ENCODE measurements at regions not wholly inside any gene's neighbourhood (a gene's known extent, or its start where the extent isn't known, plus 50 kb on each side); places are given as distances from the start of the nearest gene placed in this dataset.
A peak's percentile ranks its signal among the peaks of the same experiment; 100 is the strongest.

DNA sequence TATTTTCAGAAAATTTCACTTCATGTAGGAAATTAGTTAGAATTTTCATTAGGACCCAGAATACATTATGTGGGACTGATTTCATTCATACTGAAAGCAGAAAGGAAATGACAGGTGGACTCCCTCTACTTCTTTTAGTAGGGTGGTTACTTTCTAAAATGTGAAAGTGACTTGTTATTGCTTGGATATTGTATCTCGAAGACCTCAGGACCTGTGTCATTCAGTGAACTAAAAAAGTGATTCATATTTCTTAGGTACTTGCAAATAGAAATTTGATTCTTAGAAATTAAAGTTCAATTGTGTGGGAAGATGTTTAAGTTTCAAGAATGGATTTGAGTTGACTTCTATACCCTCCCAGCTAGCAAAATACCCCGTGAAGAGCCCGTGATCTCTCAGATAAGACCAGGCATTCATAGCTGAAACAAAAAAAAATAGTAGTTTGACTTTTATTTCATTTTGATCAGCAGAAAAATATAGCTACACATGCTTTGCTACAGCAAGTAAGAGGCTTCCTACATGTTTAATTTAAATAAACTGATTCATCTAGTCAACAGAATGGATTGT is 1037.1 kb downstream of the GATA3 start:
- Mint-ChIP-seq H3K27ac (peak overlapping the region in 1 of 2 donors; percentile 40), H3K9me3 (peaks cover 0 to 5% (median 0%) of the 10 kb centered on the region in 3 donors), H3K27me3 (no peaks in the 10 kb centered on the region), H3K36me3 (no peaks in the 10 kb centered on the region), H3K4me3 (peak overlapping the region in 1 of 3 donors; percentile 10), H3K4me1 (peaks cover 20 to 23% (median 21%) of the 10 kb centered on the region in 3 donors)
- Histone ChIP-seq H3K27me3 (replicated peaks in 1 of 2; ENCODE audit: control insufficient read depth in 2 of 2, extremely low read depth in 1 of 2, insufficient read depth in 2 of 2, low read length in 1 of 2) (no peaks in the 10 kb centered on the region), H3K36me3 (ENCODE audit: control insufficient read depth in 2 of 2, extremely low read depth in 1 of 2, insufficient read depth in 1 of 2, low read length in 1 of 2) (no peaks in the 10 kb centered on the region), H3K4me1 (ENCODE audit: control insufficient read depth in 1 of 2, extremely low read depth in 1 of 2, insufficient read depth in 2 of 2, low read length in 2 of 2) (peaks cover 9 to 21% of the 10 kb centered on the region in 2 experiments), H3K27ac (ENCODE audit: low read length) (no peak overlapping the region), H3K4me3 (ENCODE audit: control insufficient read depth in 1 of 2, extremely low read depth in 1 of 2, low read length in 1 of 2) (no peak overlapping the region), H3K9me3 (no peaks in the 10 kb centered on the region)
- ATAC-seq (replicated peaks in 1 of 4) (peak in 2 of 4 experiments; percentile 25 to 42), DNase-seq (peak in 1 of 35 experiments; percentile 9)
- ChIA-PET POLR2A (no interaction called here), CTCF (no interaction called here)
- WGBS (ENCODE audit: insufficient coverage): no CpG with 5 or more reads among the region's 3 CpGs

DNA sequence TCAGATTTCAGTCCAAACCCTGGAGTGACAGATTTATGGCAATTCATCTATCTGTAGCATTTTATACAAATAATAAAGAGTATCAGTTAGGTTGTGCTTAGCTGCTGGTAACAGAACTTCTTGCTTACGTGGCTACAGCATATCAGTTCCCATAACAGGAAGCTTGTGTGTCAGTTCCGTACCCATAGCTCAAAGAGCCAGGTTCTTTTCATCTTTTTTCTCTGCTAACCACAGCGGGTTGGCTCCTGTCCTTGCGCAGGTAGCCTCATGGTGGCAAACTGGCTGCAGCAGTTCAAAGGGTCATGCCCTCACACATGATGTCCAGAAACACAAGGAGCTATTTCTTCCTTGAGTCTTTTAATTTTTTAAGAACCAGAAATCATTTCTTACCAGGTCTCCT is 1041.8 kb downstream of the GATA3 start:
- ChIA-PET POLR2A (interaction anchor here in 1 of 2 donors (0.6 to 1.0 kb wide), 4 partner anchors 87 to 1037 kb away, joined by 3 to 5 read pairs (median 4); no protein-coding TSS in a partner anchor), CTCF (interaction anchor here (1.0 to 1.9 kb wide), 5 partner anchors 36 to 113 kb away, joined by 4 to 7 read pairs (median 7); no protein-coding TSS in a partner anchor)
- Mint-ChIP-seq H3K36me3 (no peaks in the 10 kb centered on the region), H3K27me3 (no peaks in the 10 kb centered on the region), H3K27ac (peak overlapping the region; percentile 86 to 94), H3K4me3 (peak overlapping the region; percentile 51 to 57 (median 53)), H3K4me1 (peaks cover 30 to 42% (median 38%) of the 10 kb centered on the region in 3 donors), H3K9me3 (peaks cover 0 to 5% (median 0%) of the 10 kb centered on the region in 3 donors)
- no peaks in the 10 kb centered on the region for H3K9me3 ChIP-seq
- no peaks in the 10 kb centered on the region for H3K36me3 ChIP-seq (ENCODE audit: control insufficient read depth in 2 of 2, extremely low read depth in 1 of 2, insufficient read depth in 1 of 2, low read length in 1 of 2)
- no peak overlapping the region for H3K4me3 ChIP-seq (ENCODE audit: control insufficient read depth in 1 of 2, extremely low read depth in 1 of 2, low read length in 1 of 2)
- DNase-seq (peak; percentile 13 to 82 (median 56)), ATAC-seq (replicated peaks in 1 of 4) (peak; percentile 80 to 96 (median 87))
- WGBS (ENCODE audit: insufficient coverage): 12% methylated on average over 3 of the region's 4 CpGs
- H3K27me3 ChIP-seq (replicated peaks in 1 of 2; ENCODE audit: control insufficient read depth in 2 of 2, extremely low read depth in 1 of 2, insufficient read depth in 2 of 2, low read length in 1 of 2): no peaks in the 10 kb centered on the region
- H3K4me1 ChIP-seq (ENCODE audit: control insufficient read depth in 1 of 2, extremely low read depth in 1 of 2, insufficient read depth in 2 of 2, low read length in 2 of 2): peaks cover 16 to 31% of the 10 kb centered on the region in 2 experiments
- peak overlapping the region; percentile 43 for H3K27ac ChIP-seq (ENCODE audit: low read length)

DNA sequence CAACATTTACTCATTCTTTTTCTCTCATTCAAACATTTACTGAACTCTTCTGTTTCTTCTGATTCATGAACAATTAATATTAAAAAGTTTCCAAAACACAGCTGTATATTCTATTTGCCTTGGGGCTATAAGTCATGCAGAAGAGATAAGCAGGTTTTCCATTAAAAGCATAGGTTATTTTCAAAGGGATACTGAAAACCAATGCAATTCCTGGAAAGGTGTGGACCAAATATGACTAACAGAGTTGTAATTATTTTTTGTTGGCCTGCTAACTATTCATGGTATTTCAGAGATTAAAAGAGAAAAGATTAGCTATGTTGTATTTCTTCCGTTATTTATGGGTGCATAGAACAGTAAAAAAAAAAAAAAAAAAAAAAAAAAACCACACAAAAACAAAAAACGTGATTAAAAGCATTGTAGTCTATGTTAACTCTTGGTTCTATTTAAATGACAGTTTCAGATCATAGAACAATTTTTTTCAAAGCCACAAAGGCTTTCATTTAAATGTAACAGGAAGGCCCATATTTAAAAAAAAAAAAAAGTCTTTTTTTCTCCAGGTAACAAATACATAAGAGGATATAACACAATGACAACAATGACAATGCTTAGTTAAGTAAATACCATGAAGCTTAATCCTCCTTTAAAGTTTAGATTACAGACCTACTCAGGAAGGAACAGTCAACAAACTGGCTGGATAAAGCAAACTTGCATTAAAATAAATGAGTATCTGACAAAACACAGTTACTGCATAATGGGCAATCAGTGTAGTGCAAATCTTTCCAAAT is 1042.9 kb downstream of the GATA3 start:
- Mint-ChIP-seq H3K27me3 (no peaks in the 10 kb centered on the region), H3K4me3 (peak overlapping the region in 1 of 3 donors; percentile 30), H3K36me3 (no peaks in the 10 kb centered on the region), H3K27ac (peak overlapping the region; percentile 68 to 69), H3K4me1 (peaks cover 25 to 37% (median 33%) of the 10 kb centered on the region in 3 donors), H3K9me3 (peaks cover 0 to 5% (median 0%) of the 10 kb centered on the region in 3 donors)
- no CpG with 5 or more reads among the region's 2 CpGs for WGBS (ENCODE audit: insufficient coverage)
- H3K4me1 ChIP-seq (ENCODE audit: control insufficient read depth in 1 of 2, extremely low read depth in 1 of 2, insufficient read depth in 2 of 2, low read length in 2 of 2): peaks cover 16 to 24% of the 10 kb centered on the region in 2 experiments
- POLR2A ChIA-PET: interaction anchor here (0.6 to 0.8 kb wide), 4 partner anchors 18 to 1064 kb away, joined by 3 to 4 read pairs (median 4); no protein-coding TSS in a partner anchor
- H3K27me3 ChIP-seq (replicated peaks in 1 of 2; ENCODE audit: control insufficient read depth in 2 of 2, extremely low read depth in 1 of 2, insufficient read depth in 2 of 2, low read length in 1 of 2): no peaks in the 10 kb centered on the region
- DNase-seq (peak in 2 of 35 experiments; percentile 11 to 55), ATAC-seq (replicated peaks in 1 of 4) (peak; percentile 56 to 80 (median 64))
- H3K36me3 ChIP-seq (ENCODE audit: control insufficient read depth in 2 of 2, extremely low read depth in 1 of 2, insufficient read depth in 1 of 2, low read length in 1 of 2): no peaks in the 10 kb centered on the region
- H3K27ac ChIP-seq (ENCODE audit: low read length): peak overlapping the region; percentile 19
- CTCF ChIA-PET: interaction anchor here (0.6 to 1.9 kb wide), 5 partner anchors 9 to 230 kb away, joined by 3 to 7 read pairs (median 4); no protein-coding TSS in a partner anchor
- H3K4me3 ChIP-seq (ENCODE audit: control insufficient read depth in 1 of 2, extremely low read depth in 1 of 2, low read length in 1 of 2): no peak overlapping the region
- H3K9me3 ChIP-seq: no peaks in the 10 kb centered on the region

DNA sequence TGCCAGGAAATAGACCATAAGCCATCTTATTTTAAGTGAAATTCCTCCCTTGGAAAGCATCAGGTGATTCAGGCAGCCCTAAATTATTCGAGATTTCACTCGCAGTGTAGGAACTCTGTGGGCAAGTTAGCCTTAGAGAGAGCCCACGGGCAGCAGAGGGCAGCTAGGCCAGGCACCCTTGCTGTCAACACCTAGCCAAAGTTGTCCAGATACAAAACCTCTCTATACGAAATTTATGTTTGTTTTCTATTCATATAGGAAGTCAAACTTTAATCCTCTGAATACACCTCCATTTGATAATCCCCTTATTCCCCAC is 1043.5 kb downstream of the GATA3 start:
- peaks cover 25 to 35% (median 31%) of the 10 kb centered on the region in 3 donors for H3K4me1 Mint-ChIP-seq
- WGBS (ENCODE audit: insufficient coverage): no CpG with 5 or more reads among the region's 4 CpGs

DNA sequence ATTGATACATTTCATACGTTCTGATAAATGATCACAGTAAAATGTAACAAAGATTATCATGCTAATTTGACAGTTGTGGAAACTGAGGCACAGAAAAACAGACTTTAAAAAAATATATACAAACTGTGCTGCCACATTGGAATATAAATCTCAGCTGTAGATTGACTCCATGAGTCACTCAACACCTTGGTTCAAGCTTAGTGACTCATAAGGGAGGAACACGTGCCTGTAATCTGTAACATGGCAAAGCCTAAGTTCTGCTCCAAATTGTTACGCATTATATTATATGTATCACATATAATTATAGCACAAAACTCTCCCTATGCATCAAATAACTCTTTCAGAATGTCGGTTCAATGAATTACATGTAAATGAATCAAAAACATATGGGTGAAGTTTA is 1047.5 kb downstream of the GATA3 start:
- peaks cover 10 to 18% (median 13%) of the 10 kb centered on the region in 3 donors for H3K4me1 Mint-ChIP-seq
- Histone ChIP-seq H3K27ac (ENCODE audit: low read length) (no peak overlapping the region), H3K4me1 (ENCODE audit: control insufficient read depth in 1 of 2, extremely low read depth in 1 of 2, insufficient read depth in 2 of 2, low read length in 2 of 2) (peaks cover 3 to 10% of the 10 kb centered on the region in 2 experiments), H3K27me3 (replicated peaks in 1 of 2; ENCODE audit: control insufficient read depth in 2 of 2, extremely low read depth in 1 of 2, insufficient read depth in 2 of 2, low read length in 1 of 2) (no peaks in the 10 kb centered on the region), H3K4me3 (ENCODE audit: control insufficient read depth in 1 of 2, extremely low read depth in 1 of 2, low read length in 1 of 2) (no peak overlapping the region), H3K36me3 (ENCODE audit: control insufficient read depth in 2 of 2, extremely low read depth in 1 of 2, insufficient read depth in 1 of 2, low read length in 1 of 2) (no peaks in the 10 kb centered on the region), H3K9me3 (no peaks in the 10 kb centered on the region)
- no CpG with 5 or more reads among the region's 4 CpGs for WGBS (ENCODE audit: insufficient coverage)
- no peaks in the 10 kb centered on the region for H3K9me3 Mint-ChIP-seq
- H3K27ac Mint-ChIP-seq: no peak overlapping the region
- ATAC-seq (replicated peaks in 1 of 4) (peak in 1 of 4 experiments; percentile 48), DNase-seq (no peak)
- no peaks in the 10 kb centered on the region for H3K27me3 Mint-ChIP-seq
- CTCF ChIA-PET: no interaction called here
- no peak overlapping the region for H3K4me3 Mint-ChIP-seq
- no peaks in the 10 kb centered on the region for H3K36me3 Mint-ChIP-seq
- POLR2A ChIA-PET: no interaction called here

More for the DNA sequence above, 1043.5 kb downstream of the GATA3 start:
- POLR2A ChIA-PET: interaction anchor here in 1 of 2 donors (0.8 kb wide), 1 partner anchor 17 kb away, joined by 4 read pairs; no protein-coding TSS in a partner anchor
- DNase-seq (no peak), ATAC-seq (replicated peaks in 1 of 4) (peak in 2 of 4 experiments; percentile 13 to 25)
- no peaks in the 10 kb centered on the region for H3K36me3 ChIP-seq (ENCODE audit: control insufficient read depth in 2 of 2, extremely low read depth in 1 of 2, insufficient read depth in 1 of 2, low read length in 1 of 2)
- peak overlapping the region; percentile 19 for H3K27ac ChIP-seq (ENCODE audit: low read length)
- Mint-ChIP-seq H3K27ac (peak overlapping the region; percentile 68 to 69), H3K36me3 (no peaks in the 10 kb centered on the region), H3K9me3 (peaks cover 0 to 5% (median 0%) of the 10 kb centered on the region in 3 donors), H3K27me3 (no peaks in the 10 kb centered on the region), H3K4me3 (peak overlapping the region in 1 of 3 donors; percentile 30)
- peaks cover 16 to 24% of the 10 kb centered on the region in 2 experiments for H3K4me1 ChIP-seq (ENCODE audit: control insufficient read depth in 1 of 2, extremely low read depth in 1 of 2, insufficient read depth in 2 of 2, low read length in 2 of 2)
- no peaks in the 10 kb centered on the region for H3K27me3 ChIP-seq (replicated peaks in 1 of 2; ENCODE audit: control insufficient read depth in 2 of 2, extremely low read depth in 1 of 2, insufficient read depth in 2 of 2, low read length in 1 of 2)
- H3K4me3 ChIP-seq (ENCODE audit: control insufficient read depth in 1 of 2, extremely low read depth in 1 of 2, low read length in 1 of 2): no peak overlapping the region
- H3K9me3 ChIP-seq: no peaks in the 10 kb centered on the region
- CTCF ChIA-PET: interaction anchor here in 1 of 2 donors (0.8 kb wide), 1 partner anchor 9 kb away, joined by 3 read pairs; no protein-coding TSS in a partner anchor

DNA sequence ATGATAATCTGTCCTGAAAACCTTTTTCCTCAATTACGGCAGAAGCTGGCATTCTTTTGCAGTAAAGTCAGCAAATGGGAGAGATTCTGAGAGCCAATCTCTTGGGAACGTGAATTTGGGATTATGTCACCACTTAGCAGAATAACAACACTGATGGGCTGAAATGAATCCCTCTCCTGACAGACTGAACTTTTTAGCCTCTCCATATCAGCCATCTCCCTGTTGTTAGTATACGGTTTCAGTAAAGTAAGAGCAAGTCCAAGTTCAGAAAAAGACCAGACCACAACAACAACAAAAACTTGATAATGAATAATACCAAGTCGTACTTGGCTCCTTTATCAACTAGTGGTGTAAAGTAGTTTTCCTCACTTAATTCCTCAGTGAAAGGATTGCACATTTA is 1048.8 kb downstream of the GATA3 start:
- CTCF ChIA-PET: no interaction called here
- Mint-ChIP-seq H3K27me3 (no peaks in the 10 kb centered on the region), H3K4me3 (no peak overlapping the region), H3K36me3 (no peaks in the 10 kb centered on the region), H3K9me3 (no peaks in the 10 kb centered on the region), H3K27ac (no peak overlapping the region), H3K4me1 (peaks cover 7 to 11% (median 11%) of the 10 kb centered on the region in 3 donors)
- POLR2A ChIA-PET: no interaction called here
- Histone ChIP-seq H3K27ac (ENCODE audit: low read length) (no peak overlapping the region), H3K9me3 (no peaks in the 10 kb centered on the region), H3K36me3 (ENCODE audit: control insufficient read depth in 2 of 2, extremely low read depth in 1 of 2, insufficient read depth in 1 of 2, low read length in 1 of 2) (no peaks in the 10 kb centered on the region), H3K4me3 (ENCODE audit: control insufficient read depth in 1 of 2, extremely low read depth in 1 of 2, low read length in 1 of 2) (no peak overlapping the region), H3K4me1 (ENCODE audit: control insufficient read depth in 1 of 2, extremely low read depth in 1 of 2, insufficient read depth in 2 of 2, low read length in 2 of 2) (peaks cover 0 to 5% of the 10 kb centered on the region in 2 experiments), H3K27me3 (replicated peaks in 1 of 2; ENCODE audit: control insufficient read depth in 2 of 2, extremely low read depth in 1 of 2, insufficient read depth in 2 of 2, low read length in 1 of 2) (no peaks in the 10 kb centered on the region)
- WGBS (ENCODE audit: insufficient coverage): no CpG with 5 or more reads among the region's 4 CpGs
- ATAC-seq (replicated peaks in 1 of 4) (no peak), DNase-seq (no peak)
